H1 (cell line): ENCODE measurements at regions not wholly inside any gene's neighbourhood (a gene's known extent, or its start where the extent isn't known, plus 50 kb on each side); places are given as distances from the start of the nearest gene placed in this dataset.

ENCODE experiments used
- CTCF ChIA-PET: fragments of 300-600 bp; sonication (Branson Sonifier 250); formaldehyde crosslinking; loops from one replicate; lab custom pipeline; 2021; ENCODE audit not compliant: partially characterized antibody; lab: Charles Lee
- POLR2A ChIA-PET: fragments of 300-600 bp; sonication (Branson Sonifier 250); formaldehyde crosslinking; loops from one replicate; lab custom pipeline; 2021; ENCODE audit warnings: inconsistent platforms; ENCODE audit not compliant: partially characterized antibody; lab: Charles Lee
- DNase-seq, 2 experiments: peaks; one replicate each; pipeline versions ENCODE4 v3.0.0 to v3.0.0-alpha.2; 2010 to 2022; ENCODE audit warnings: low spot score in 2 of 2, low read depth in 1 of 2, mixed read lengths in 1 of 2
- FAIRE-seq: peaks from 2 replicates; lab custom pipeline; 2011; peaks lifted over from hg19 to GRCh38; lab: Jason Lieb, UNC
- H2AFZ ChIP-seq: 2 replicates; pipeline ENCODE4 v1.8.1; 2012; ENCODE audit warnings: low read length, inconsistent platforms
- H2AK5ac ChIP-seq: 2 replicates; pipeline ENCODE4 v1.6.1; 2013; ENCODE audit warnings: low read depth, low read length
- H2BK120ac ChIP-seq: replicated peaks from 2 replicates; pipeline ENCODE3; 2013; ENCODE audit warnings: low read depth, low read length, inconsistent platforms
- H2BK12ac ChIP-seq: 2 replicates; pipeline ENCODE4 v1.6.1; 2013; ENCODE audit warnings: low read depth, low read length
- H2BK15ac ChIP-seq: 2 replicates; pipeline ENCODE4 v1.6.1; 2013; ENCODE audit warnings: low read length
- H2BK20ac ChIP-seq: 2 replicates; pipeline ENCODE4 v1.6.1; 2013; ENCODE audit warnings: low read length
- H2BK5ac ChIP-seq: 2 replicates; pipeline ENCODE4 v1.6.1; 2013; ENCODE audit warnings: low read depth, low read length
- H3K14ac ChIP-seq: 2 replicates; pipeline ENCODE4 v1.6.1; 2013; ENCODE audit warnings: inconsistent platforms; ENCODE audit not compliant: insufficient read length
- H3K18ac ChIP-seq: 2 replicates; pipeline ENCODE4 v1.6.1; 2013; ENCODE audit warnings: low read length; ENCODE audit errors: extremely low read depth
- H3K23ac ChIP-seq: 2 replicates; pipeline ENCODE4 v1.6.1; 2013; ENCODE audit warnings: inconsistent platforms; ENCODE audit not compliant: insufficient read length
- H3K23me2 ChIP-seq: 2 replicates; pipeline ENCODE4 v1.6.1; 2013; ENCODE audit warnings: low read depth, low read length
- H3K27ac ChIP-seq: 2 replicates; pipeline ENCODE4 v1.6.1; 2011; ENCODE audit warnings: low read depth, low read length, inconsistent platforms
- H3K27me3 ChIP-seq, 4 experiments: replicated peaks in 1 of 4; 1 replicate in 1 of 4; 2 replicates in 3 of 4; pipeline versions ENCODE4 v1.6.1 to v1.8.1; 2011 to 2013; ENCODE audit warnings: low read length in 3 of 4, mild to moderate bottlenecking in 3 of 4, inconsistent platforms in 2 of 4, mixed read lengths in 2 of 4, moderate library complexity in 1 of 4; ENCODE audit not compliant: control insufficient read depth in 3 of 4, insufficient read depth in 3 of 4; ENCODE audit errors: extremely low read depth in 1 of 4
- H3K36me3 ChIP-seq, 4 experiments: 2 replicates each; pipeline versions ENCODE4 v1.6.1 to v1.8.1; 2011 to 2013; ENCODE audit warnings: mild to moderate bottlenecking in 4 of 4, low read length in 3 of 4, moderate library complexity in 2 of 4, control low read depth in 1 of 4, inconsistent platforms in 1 of 4; ENCODE audit not compliant: insufficient read depth in 4 of 4, control insufficient read depth in 2 of 4
- H3K4ac ChIP-seq: replicated peaks from 2 replicates; pipeline ENCODE3; 2013; ENCODE audit warnings: low read length, low read depth, mixed read lengths, inconsistent platforms; ENCODE audit not compliant: insufficient read length
- H3K4me1 ChIP-seq, 4 experiments: replicated peaks in 1 of 4; 1 replicate in 1 of 4; 2 replicates in 3 of 4; pipeline versions ENCODE4 v1.6.1 to v1.8.1; 2011 to 2013; ENCODE audit warnings: low read length in 3 of 4, inconsistent platforms in 2 of 4, mixed read lengths in 1 of 4; ENCODE audit not compliant: insufficient read depth in 4 of 4, control insufficient read depth in 3 of 4
- H3K4me2 ChIP-seq, 2 experiments: 2 replicates each; pipeline versions ENCODE4 v1.6.1 to v1.8.1; 2011 to 2013; ENCODE audit warnings: low read depth in 2 of 2, low read length in 2 of 2, control low read depth in 1 of 2, inconsistent platforms in 1 of 2, mild to moderate bottlenecking in 1 of 2; ENCODE audit not compliant: insufficient read depth in 1 of 2
- H3K4me3 ChIP-seq, 4 experiments: fragments of 200-600, 300-600 bp in 1 of 4; sonication (generic), shearing (Covaris generic), sonication (Bioruptor Twin) in 1 of 4; 2 replicates each; pipeline versions ENCODE4 v1.5.1 to v1.8.1; 2011 to 2016; ENCODE audit warnings: low read length in 4 of 4, low read depth in 3 of 4, control low read depth in 2 of 4, inconsistent platforms in 2 of 4, mild to moderate bottlenecking in 2 of 4, mixed read lengths in 1 of 4, moderate library complexity in 1 of 4; ENCODE audit not compliant: insufficient read depth in 2 of 4; ENCODE audit errors: extremely low read depth in 1 of 4
- H3K56ac ChIP-seq: replicated peaks from 2 replicates; pipeline ENCODE3; 2013; ENCODE audit warnings: low read depth, mild to moderate bottlenecking, mixed read lengths, low read length, inconsistent platforms; ENCODE audit not compliant: insufficient read length
- H3K79me1 ChIP-seq: 2 replicates; pipeline ENCODE4 v1.6.1; 2013; ENCODE audit warnings: low read depth, low read length, control low read depth
- H3K79me2 ChIP-seq, 2 experiments: 2 replicates each; pipeline versions ENCODE4 v1.6.1 to v1.8.1; 2012 to 2013; ENCODE audit warnings: low read length in 2 of 2, mild to moderate bottlenecking in 2 of 2, inconsistent platforms in 1 of 2; ENCODE audit not compliant: insufficient read depth in 2 of 2, control insufficient read depth in 1 of 2
- H3K9ac ChIP-seq, 4 experiments: replicated peaks in 1 of 4; 1 replicate in 1 of 4; 2 replicates in 3 of 4; pipeline versions ENCODE4 v1.6.1 to v1.8.1; 2011 to 2013; ENCODE audit warnings: low read depth in 3 of 4, low read length in 3 of 4, control low read depth in 2 of 4, mild to moderate bottlenecking in 2 of 4, moderate library complexity in 2 of 4, inconsistent platforms in 1 of 4; ENCODE audit errors: extremely low read depth in 1 of 4
- H3K9me3 ChIP-seq, 2 experiments: 2 replicates each; pipeline versions ENCODE4 v1.6.1 to v1.8.1; 2012 to 2013; ENCODE audit warnings: mild to moderate bottlenecking in 2 of 2, moderate library complexity in 2 of 2, control low read depth in 1 of 2, inconsistent platforms in 1 of 2, low read depth in 1 of 2, low read length in 1 of 2, mixed read lengths in 1 of 2; ENCODE audit not compliant: insufficient read depth in 2 of 2
- H4K20me1 ChIP-seq, 2 experiments: replicated peaks in 1 of 2; 2 replicates each; pipeline versions ENCODE3 to v1.8.1; 2011 to 2013; ENCODE audit warnings: inconsistent platforms in 2 of 2, low read length in 2 of 2, mild to moderate bottlenecking in 1 of 2; ENCODE audit not compliant: insufficient read depth in 2 of 2, control insufficient read depth in 1 of 2
- H4K5ac ChIP-seq: 2 replicates; pipeline ENCODE4 v1.6.1; 2013; ENCODE audit warnings: low read length, low read depth, mixed read lengths, inconsistent platforms; ENCODE audit not compliant: insufficient read length
- H4K8ac ChIP-seq: 2 replicates; pipeline ENCODE4 v1.8.0; 2013; ENCODE audit warnings: mild to moderate bottlenecking, moderate library complexity, low read length, inconsistent platforms; ENCODE audit not compliant: insufficient read depth; ENCODE audit errors: extremely low read depth
- H4K91ac ChIP-seq: replicated peaks from 2 replicates; pipeline ENCODE3; 2013; ENCODE audit warnings: low read length, mixed read lengths, inconsistent platforms; ENCODE audit not compliant: insufficient read length
- ASH2L ChIP-seq: fragments of 200-600, 300-600 bp; sonication (generic); IDR thresholded peaks from one replicate; pipeline ENCODE4 v1.7.1; 2017; ENCODE audit warnings: low read length
- ATF2 ChIP-seq: IDR thresholded peaks from 2 replicates; pipeline ENCODE4 v1.6.1; 2012; ENCODE audit warnings: low read length, inconsistent platforms
- CHD1 ChIP-seq: IDR thresholded peaks from 2 replicates; pipeline ENCODE4 v1.6.1; 2012; ENCODE audit warnings: low read depth, low read length, improper control_type of control experiment
- EP300 ChIP-seq, 2 experiments: IDR thresholded peaks; 1 replicate in 1 of 2; 2 replicates in 1 of 2; pipeline ENCODE4 v1.6.1; 2011 to 2012; ENCODE audit warnings: low read depth in 2 of 2, low read length in 2 of 2, mild to moderate bottlenecking in 2 of 2, borderline replicate concordance in 1 of 2, inconsistent platforms in 1 of 2, moderate library complexity in 1 of 2
- JUN ChIP-seq: IDR thresholded peaks from 2 replicates; pipeline ENCODE4 v1.6.1; 2011; ENCODE audit warnings: low read depth, mild to moderate bottlenecking, improper control_type of control experiment, low read length
- JUND ChIP-seq: IDR thresholded peaks from 2 replicates; pipeline ENCODE4 v1.6.1; 2011; ENCODE audit warnings: mild to moderate bottlenecking, improper control_type of control experiment, low read length
- KDM1A ChIP-seq: fragments of 200-600, 300-600 bp; sonication (generic); IDR thresholded peaks from 2 replicates; pipeline ENCODE4 v1.7.1; 2016; ENCODE audit warnings: mild to moderate bottlenecking, low read length, borderline replicate concordance
- KDM4A ChIP-seq: IDR thresholded peaks from one replicate; pipeline ENCODE4 v1.7.1; 2012; ENCODE audit warnings: low read depth, mild to moderate bottlenecking, moderate library complexity, low read length, inconsistent platforms; ENCODE audit not compliant: severe bottlenecking
- SRF ChIP-seq: IDR thresholded peaks from 2 replicates; pipeline ENCODE4 v1.6.1; 2011; ENCODE audit warnings: mild to moderate bottlenecking, low read depth, low read length, moderate library complexity
- TCF12 ChIP-seq: IDR thresholded peaks from 2 replicates; pipeline ENCODE4 v1.6.1; 2011; ENCODE audit warnings: low read depth, mild to moderate bottlenecking, low read length
- TEAD4 ChIP-seq: IDR thresholded peaks from 2 replicates; pipeline ENCODE4 v1.6.1; 2012; ENCODE audit warnings: low read depth, low read length, inconsistent platforms, mixed read lengths
- ZNF274 ChIP-seq: IDR thresholded peaks from 2 replicates; pipeline ENCODE4 v1.7.0; 2012; ENCODE audit warnings: low read length, borderline replicate concordance; ENCODE audit errors: extremely low read depth
- WGBS, 2 experiments: shearing (Covaris generic) in 1 of 2; methylation state at CpG; one replicate each; pipeline versions ENCODE4 v1.1.6 to v1.1.7; 2013 to 2015; ENCODE audit warnings: low lambda C conversion rate in 2 of 2, mixed read lengths in 2 of 2, inconsistent platforms in 1 of 2, low coverage in 1 of 2, missing lambda C conversion rate in 1 of 2; ENCODE audit not compliant: insufficient replicate concordance in 2 of 2, insufficient coverage in 1 of 2, insufficient read length in 1 of 2; ENCODE audit errors: extremely low coverage in 1 of 2, missing lambda C conversion rate in 1 of 2; 5-methylcytosine and 5-hydroxymethylcytosine counted together
- TF ChIP-seq, protein P1 (sequence below): IDR thresholded peaks from 2 replicates; pipeline ENCODE4 v1.6.1; 2012; ENCODE audit warnings: inconsistent platforms

- peaks cover 0 to 11% (median 9%) of the 10 kb centered on the region in 4 experiments; a peak in 4 of 7 replicates for H3K27me3 ChIP-seq
- no peaks in the 10 kb centered on the region for H3K9me3 ChIP-seq
- H2AK5ac ChIP-seq: no peak overlapping the region
- H2BK120ac ChIP-seq: no peak overlapping the region
- H3K56ac ChIP-seq: no peak overlapping the region
- H2BK5ac ChIP-seq: no peak overlapping the region
- no peak overlapping the region for H3K23ac ChIP-seq
- no peaks in the 10 kb centered on the region for H3K23me2 ChIP-seq
- H3K4ac ChIP-seq: no peak overlapping the region
- H3K4me2 ChIP-seq: no peak overlapping the region
- H3K18ac ChIP-seq: no peak overlapping the region
- no peak overlapping the region for H2BK20ac ChIP-seq
- DNase-seq (no peak), FAIRE-seq (no peak)
- no peaks in the 10 kb centered on the region for H4K20me1 ChIP-seq
- no peak overlapping the region for H3K4me3 ChIP-seq
- H3K27ac ChIP-seq: no peak overlapping the region
- H3K79me1 ChIP-seq: no peaks in the 10 kb centered on the region
- H3K14ac ChIP-seq: no peak overlapping the region
- ChIA-PET CTCF (interaction anchor here (0.6 to 3.3 kb wide), 4 partner anchors 10 to 633 kb away, joined by 3 to 15 read pairs (median 4); no protein-coding TSS in a partner anchor), POLR2A (no interaction called here)
- H2BK15ac ChIP-seq: no peak overlapping the region
- H3K4me1 ChIP-seq: no peaks in the 10 kb centered on the region
- no peak overlapping the region for H4K8ac ChIP-seq
- 95% methylated on average over 9 of the region's 10 CpGs; no CpG with 5 or more reads in 1 of the 2 experiments for WGBS, 2 experiments
- no peak overlapping the region for H4K91ac ChIP-seq
- H3K79me2 ChIP-seq: no peaks in the 10 kb centered on the region
- H4K5ac ChIP-seq: no peak overlapping the region
- H3K36me3 ChIP-seq: no peaks in the 10 kb centered on the region
- no peak overlapping the region for H2BK12ac ChIP-seq
- no peak overlapping the region for H2AFZ ChIP-seq
- no peak overlapping the region for H3K9ac ChIP-seq
- TF ChIP-seq JUND (no peak), JUN (no peak), ASH2L (no peak), TCF12 (no peak), SRF (no peak), KDM4A (no peak), CHD1 (no peak), EP300 (IDR thresholded peaks at IDR 0.05; ENCODE audit: borderline replicate concordance in 1 of 2, low read depth in 2 of 2, low read length in 2 of 2) (no peak), ATF2 (no peak), TEAD4 (no peak), ZNF274 (no peak), KDM1A (no peak)
- TF ChIP-seq, protein P1, sequence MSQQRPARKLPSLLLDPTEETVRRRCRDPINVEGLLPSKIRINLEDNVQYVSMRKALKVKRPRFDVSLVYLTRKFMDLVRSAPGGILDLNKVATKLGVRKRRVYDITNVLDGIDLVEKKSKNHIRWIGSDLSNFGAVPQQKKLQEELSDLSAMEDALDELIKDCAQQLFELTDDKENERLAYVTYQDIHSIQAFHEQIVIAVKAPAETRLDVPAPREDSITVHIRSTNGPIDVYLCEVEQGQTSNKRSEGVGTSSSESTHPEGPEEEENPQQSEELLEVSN: no peak
Observed at GRCh38 chr6:168887621-168888020, 366.0 kb downstream of the THBS2 start.
